NCI-H2171 treated with DMSO at 0.1 percent for 48 hours (cell line): ENCODE measurements at regions not wholly inside any gene's neighbourhood (a gene's known extent, or its start where the extent isn't known, plus 50 kb on each side); places are given as distances from the start of the nearest gene placed in this dataset.

ENCODE experiments used
- DNase-seq: peaks from one replicate; lab custom pipeline; 2025; lab: John Stamatoyannopoulos, UW

DNA sequence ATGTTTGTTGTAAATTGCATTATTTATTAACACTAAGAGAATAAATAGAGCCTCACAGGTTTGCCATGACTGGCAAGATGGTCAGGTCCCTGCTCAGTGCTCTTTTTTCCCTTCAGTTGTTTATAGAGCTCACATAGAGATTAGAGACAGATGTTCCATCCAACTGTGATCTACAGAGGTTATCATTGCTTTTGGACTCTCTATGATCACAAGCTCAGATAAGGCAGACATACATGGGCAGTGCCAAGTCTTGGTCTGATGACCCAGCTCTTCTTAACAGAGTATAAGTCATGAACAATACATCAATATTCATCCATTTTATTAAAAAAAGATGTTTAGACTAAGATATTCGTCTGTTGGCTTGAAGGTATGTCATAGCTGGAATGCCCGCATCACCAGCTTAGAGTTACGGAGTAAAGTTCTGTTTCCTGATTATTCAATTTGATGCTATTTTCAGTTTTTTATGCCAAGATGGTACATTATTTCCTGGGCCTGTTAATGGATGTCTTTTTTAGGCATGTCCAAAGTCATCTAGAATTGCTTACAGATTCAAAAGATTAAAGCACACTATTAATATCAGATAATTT, 729.8 kb upstream of the SLC10A2 start:
- DNase-seq: peak; percentile 7

GRCh38 chr13:103794526-103794925, 728.3 kb upstream of the SLC10A2 start:
- DNase-seq: no peak

GRCh38 chr13:103788061-103788652, 721.9 kb upstream of the SLC10A2 start:
- DNase-seq: peak; percentile 15

DNA sequence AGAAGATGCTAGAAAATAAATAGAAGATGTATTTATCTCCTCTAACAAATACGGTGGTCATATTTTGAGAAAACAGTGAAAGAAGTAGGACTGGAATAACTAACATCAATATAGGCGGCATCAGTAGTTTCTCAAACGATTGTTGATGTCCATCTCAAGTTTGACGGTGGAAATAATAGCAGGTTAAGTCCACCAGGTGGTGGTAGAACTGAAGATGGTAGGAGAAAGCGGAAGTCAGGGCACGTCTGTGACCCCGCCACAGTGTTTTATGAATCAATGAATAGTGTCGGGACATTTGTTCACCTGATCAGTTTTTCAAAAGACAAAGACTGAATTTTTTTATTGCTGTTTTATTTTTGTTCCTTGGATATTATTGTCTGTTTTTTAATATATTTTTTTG, 706.4 kb upstream of the SLC10A2 start:
- DNase-seq: no peak

DNA sequence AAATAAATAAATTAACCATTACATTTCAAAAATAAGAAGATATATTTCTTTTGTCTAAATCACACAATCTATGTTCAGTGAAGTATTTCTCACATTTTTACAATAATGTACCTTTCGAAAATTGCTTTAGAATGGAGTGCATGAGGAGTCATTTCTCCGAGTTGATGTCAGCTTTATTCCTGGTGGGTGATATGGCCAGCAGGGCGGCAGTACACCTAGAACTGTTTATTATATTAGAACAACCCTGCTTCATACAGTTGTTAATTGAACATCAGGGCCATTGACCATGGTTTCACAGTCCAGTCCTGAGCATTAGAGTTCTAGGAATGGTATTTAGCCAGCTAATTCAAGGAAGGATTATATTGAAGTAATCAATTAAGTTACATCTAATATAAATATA, 696.3 kb upstream of the SLC10A2 start:
- DNase-seq: no peak

- no peak for DNase-seq
Measured at GRCh38 chr13:103759361-103759760, 693.1 kb upstream of the SLC10A2 start.

- no peak for DNase-seq
Measured at GRCh38 chr13:103758222-103758621, 692.0 kb upstream of the SLC10A2 start.

GRCh38 chr13:103757361-103757760, 691.1 kb upstream of the SLC10A2 start:
- DNase-seq: no peak

- no peak for DNase-seq
Measured at GRCh38 chr13:103754783-103755182, 688.6 kb upstream of the SLC10A2 start.

DNA sequence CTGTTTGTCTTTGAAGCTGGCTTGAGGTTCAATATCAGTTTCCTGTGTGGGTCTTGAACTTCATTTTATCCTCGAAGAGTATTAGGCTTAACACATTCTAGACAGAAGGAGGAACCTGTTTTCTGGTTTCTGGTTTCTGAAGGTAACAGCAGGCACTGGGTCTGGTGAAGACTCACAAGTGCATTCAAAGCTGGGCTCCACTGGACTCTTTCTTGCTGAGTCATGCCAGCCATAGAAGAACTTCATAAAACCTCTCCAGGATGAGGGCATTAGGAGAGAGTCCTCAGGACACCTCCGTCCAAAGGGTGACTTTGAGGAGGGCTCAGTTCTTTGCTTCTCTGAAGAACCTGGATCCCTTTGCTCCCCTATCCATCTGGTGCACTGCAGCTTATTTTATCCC, 668.6 kb upstream of the SLC10A2 start:
- DNase-seq: no peak

DNA sequence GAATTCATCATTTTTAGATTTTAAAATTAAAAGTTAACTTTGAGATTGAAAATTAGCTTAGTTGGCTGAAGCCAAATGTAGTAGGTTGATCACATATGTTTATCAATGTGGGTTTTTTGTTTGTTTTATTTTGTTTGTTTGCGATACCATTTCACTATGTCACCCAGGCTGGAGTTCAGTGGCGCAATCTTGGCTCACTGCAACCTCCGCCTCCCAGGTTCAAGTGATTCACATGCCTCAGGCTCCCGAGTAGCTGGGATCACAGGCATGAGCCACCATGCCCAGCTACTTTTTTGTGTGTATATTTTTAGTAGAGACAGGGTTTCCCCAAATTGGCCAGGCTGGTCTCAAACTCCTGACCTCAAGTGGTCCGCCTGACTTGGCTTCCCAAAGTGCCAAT, 665.7 kb upstream of the SLC10A2 start:
- no peak for DNase-seq

GRCh38 chr13:103730407-103730806, 664.2 kb upstream of the SLC10A2 start:
- DNase-seq: no peak

GRCh38 chr13:103726808-103727207, 660.6 kb upstream of the SLC10A2 start:
- DNase-seq: no peak

DNA sequence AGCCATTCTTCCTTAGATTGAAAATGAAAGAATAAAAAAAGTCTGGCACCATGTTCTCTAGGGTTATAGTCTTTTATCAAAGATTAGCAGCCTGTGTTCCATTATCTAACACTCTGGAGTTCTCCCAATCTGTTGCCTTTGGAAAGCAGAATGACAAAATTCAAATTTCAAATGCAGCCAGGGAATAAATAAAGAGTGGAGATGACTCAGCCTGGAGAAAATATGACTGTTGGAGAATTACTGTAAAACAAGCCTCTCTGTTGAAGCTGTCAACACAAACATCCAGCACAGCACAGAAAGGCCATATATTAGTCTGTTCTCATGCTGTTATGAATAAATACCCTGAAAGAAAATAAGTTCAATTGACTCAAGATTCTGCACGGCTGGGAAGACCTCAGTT, 650.5 kb upstream of the SLC10A2 start:
- DNase-seq: no peak

- DNase-seq: no peak
Measured at GRCh38 chr13:103715335-103715734, 649.1 kb upstream of the SLC10A2 start.

DNA sequence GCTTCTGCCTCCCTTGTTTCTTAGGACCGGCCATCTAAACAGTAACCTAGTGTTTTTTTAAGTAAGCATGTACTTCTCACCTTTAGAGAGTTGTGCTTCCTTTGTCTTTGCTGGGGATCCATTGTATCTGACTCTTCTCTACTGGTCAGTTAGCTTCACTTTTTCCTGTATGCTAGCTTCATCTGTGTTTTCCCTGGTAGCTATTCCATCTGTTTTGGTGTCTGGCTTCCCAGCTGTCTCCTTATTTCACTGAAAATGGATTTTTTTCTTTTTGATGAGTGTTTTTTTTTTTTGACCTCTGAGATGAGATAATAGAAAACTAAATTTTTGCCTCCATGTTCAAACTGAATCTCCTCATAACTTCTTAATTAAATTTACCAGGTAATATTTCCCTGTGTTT, 637.0 kb upstream of the SLC10A2 start:
- peak; percentile 91 for DNase-seq

DNA sequence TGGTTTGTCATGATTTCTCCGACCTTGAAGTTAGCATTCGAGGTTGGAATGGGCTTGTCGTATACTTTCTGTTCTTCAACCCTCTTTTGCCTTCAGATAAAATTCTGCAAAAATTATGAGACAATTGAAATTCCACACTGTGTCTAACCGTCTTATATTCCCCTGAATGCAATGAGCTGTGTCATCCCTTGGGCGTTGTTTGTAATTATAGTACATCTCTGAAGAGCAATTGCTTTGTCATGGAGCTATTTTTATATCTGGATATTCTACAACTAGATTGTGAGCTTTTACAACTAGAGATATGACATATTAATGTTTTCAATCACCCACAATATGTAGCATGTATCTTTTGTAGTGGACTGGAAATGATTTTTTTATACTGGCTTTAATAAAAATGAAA, 631.8 kb upstream of the SLC10A2 start:
- no peak for DNase-seq

DNA sequence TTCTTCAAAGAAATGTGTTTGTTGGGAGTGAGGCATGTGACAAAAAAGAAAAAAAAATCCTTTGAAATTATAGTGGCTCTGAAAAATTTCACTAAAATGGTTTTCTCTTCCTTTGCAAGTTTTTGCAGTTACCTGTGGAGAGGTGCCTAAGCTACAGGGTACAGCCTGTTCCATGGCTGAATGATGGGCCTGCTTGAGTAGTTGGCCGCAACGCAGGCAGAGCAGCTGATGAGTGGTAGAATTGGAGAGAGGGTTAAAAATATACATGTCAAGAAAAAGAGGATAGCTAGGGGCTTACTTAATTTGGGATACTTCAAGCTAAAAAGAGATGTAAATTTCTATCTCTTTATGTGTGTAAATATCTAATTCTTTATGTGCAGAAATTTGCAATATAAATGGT, 629.1 kb upstream of the SLC10A2 start:
- DNase-seq: no peak

DNA sequence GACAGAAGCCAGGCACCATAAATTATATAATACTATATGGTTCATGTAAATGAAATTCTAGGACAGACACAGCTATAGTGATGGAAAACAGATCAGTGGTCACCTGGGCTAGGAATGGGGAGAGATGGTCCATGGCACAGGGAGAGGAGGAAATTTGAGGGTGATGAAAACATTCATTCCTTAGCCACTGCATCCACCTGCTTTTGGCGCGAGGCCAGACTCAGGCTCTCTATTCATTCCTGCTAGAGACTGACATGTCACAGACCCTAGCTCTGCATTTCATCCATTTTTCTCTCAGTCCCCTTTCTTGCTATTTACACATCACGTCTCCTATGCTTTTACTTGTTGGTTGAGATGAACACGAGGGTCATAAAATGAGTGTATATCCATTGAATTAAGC, 628.3 kb upstream of the SLC10A2 start:
- DNase-seq: peak; percentile 28

DNA sequence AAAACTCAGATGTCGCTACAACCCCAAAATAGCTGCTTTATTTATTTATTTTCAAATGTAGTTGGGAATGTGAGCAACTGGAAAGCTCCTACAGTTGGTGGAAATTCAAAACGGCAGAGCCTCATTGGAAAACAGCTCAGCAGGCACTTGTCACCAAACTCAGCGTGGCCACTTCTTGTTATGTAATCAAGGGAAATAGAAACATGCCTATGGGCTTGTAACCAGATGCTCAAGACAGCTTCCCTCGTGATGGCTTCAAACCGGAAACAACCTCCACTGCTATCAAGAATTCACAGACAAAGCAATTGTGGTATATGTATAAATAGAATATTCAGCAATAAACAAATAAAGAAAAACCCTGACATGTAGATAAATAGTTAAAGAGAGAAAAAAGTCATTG, 627.8 kb upstream of the SLC10A2 start:
- peak; percentile 59 for DNase-seq

DNA sequence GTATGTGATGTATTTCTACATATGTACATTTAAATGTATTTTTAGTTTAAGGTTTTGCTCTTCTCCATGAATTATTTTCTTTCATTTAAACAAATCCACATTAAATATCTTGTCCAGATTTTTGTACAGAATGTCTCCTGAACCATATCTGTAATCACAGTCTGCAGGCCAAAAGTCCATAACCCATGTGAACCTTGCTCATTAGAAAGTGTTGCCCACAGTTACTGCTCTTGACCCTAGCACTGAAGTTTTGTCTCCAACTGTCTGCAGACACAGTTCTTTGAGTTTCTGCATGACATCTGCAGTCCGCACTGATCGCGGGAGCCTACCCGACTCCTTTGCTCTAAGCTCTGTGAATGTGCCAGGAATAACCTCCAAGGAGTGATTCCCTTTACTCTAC, 626.2 kb upstream of the SLC10A2 start:
- no peak for DNase-seq

DNA sequence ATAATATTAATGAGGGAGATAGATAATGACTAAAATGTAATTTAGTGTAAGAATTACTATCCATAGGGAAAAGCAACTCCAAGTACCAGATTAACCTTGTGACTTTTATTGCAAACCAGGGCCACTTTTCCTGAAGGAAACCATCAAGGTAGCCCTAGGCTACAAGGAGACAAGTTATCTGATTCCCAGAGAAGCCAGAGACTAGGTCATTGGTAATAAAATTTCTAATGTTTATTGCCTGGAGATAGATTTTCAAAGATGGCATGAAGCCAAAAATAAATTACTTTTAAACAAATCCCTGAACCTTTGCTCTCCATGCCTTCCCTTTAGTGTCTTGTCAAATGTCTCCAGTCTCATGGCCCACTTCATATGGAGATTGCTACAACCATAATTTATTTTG, 610.1 kb upstream of the SLC10A2 start:
- DNase-seq: peak; percentile 6

DNA sequence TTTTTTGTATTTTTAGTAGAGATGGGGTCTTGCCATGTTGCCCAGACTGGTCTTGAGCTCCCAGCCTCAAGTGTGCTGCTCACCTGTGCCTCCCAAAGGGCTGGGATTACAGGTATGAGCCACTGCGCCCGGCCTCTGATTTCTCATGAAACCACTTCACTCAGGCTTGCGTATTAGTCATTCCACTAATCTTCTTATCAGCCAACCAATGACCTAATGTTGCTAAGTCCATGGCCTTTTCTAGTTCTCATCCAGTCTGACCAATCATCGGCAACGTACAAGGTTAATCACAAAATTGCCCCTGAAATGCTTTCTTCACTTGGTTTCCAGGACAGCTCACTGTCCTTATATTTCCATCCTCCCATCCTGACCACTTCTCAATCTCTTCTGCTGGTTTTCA, 605.3 kb upstream of the SLC10A2 start:
- DNase-seq: no peak

GRCh38 chr13:103663996-103664395, 597.8 kb upstream of the SLC10A2 start:
- no peak for DNase-seq
